Keratinocyte (primary cell): ENCODE measurements at regions not wholly inside any gene's neighbourhood (a gene's known extent, or its start where the extent isn't known, plus 50 kb on each side); places are given as distances from the start of the nearest gene placed in this dataset.

Source experiments
- DNase-seq: peaks from one replicate; pipeline ENCODE4 v3.0.0-alpha.2; 2011; ENCODE audit warnings: low read depth, missing footprints, low spot score
- FAIRE-seq: peaks from 2 replicates; lab custom pipeline; 2011; peaks lifted over from hg19 to GRCh38; lab: Jason Lieb, UNC
- H2AFZ ChIP-seq: 2 replicates; pipeline ENCODE4 v1.6.0; 2012; ENCODE audit warnings: low read length, control low read depth, inconsistent platforms; ENCODE audit not compliant: control insufficient read depth
- H3K27ac ChIP-seq: 2 replicates; pipeline ENCODE4 v1.5.1; 2011; ENCODE audit warnings: low read length; ENCODE audit not compliant: control insufficient read depth, insufficient read depth
- H3K27me3 ChIP-seq: 3 replicates; pipeline ENCODE4 v1.6.0; 2011; ENCODE audit warnings: low read length; ENCODE audit not compliant: control insufficient read depth, insufficient read depth; ENCODE audit errors: extremely low read depth
- H3K36me3 ChIP-seq, 2 experiments: 2 replicates in 1 of 2; 3 replicates in 1 of 2; pipeline ENCODE4 v1.5.1; 2011; ENCODE audit warnings: low read length in 2 of 2, mild to moderate bottlenecking in 1 of 2; ENCODE audit not compliant: control insufficient read depth in 2 of 2, insufficient read depth in 2 of 2; ENCODE audit errors: extremely low read depth in 1 of 2
- H3K4me1 ChIP-seq: 3 replicates; pipeline ENCODE4 v1.5.1; 2011; ENCODE audit warnings: low read length; ENCODE audit not compliant: control insufficient read depth, insufficient read depth; ENCODE audit errors: extremely low read depth
- H3K4me2 ChIP-seq: 3 replicates; pipeline ENCODE4 v1.6.0; 2011; ENCODE audit warnings: low read depth, low read length; ENCODE audit not compliant: control insufficient read depth, insufficient read depth; ENCODE audit errors: extremely low read depth
- H3K4me3 ChIP-seq, 3 experiments: fragments of 200-600 bp in 1 of 3; sonication (generic) in 1 of 3; 2 replicates in 2 of 3; 3 replicates in 1 of 3; pipeline ENCODE4 v1.5.1; 2011 to 2016; ENCODE audit warnings: low read length in 3 of 3, mild to moderate bottlenecking in 3 of 3, control low read depth in 2 of 3, inconsistent platforms in 1 of 3, low read depth in 1 of 3, mixed read lengths in 1 of 3, mixed run types in 1 of 3, moderate library complexity in 1 of 3; ENCODE audit not compliant: control insufficient read depth in 2 of 3, insufficient read depth in 2 of 3; ENCODE audit errors: extremely low read depth in 1 of 3
- H3K79me2 ChIP-seq: 2 replicates; pipeline ENCODE4 v1.6.0; 2012; ENCODE audit warnings: low read length; ENCODE audit not compliant: control insufficient read depth, insufficient read depth
- H3K9ac ChIP-seq: 3 replicates; pipeline ENCODE4 v1.6.0; 2011; ENCODE audit warnings: low read length; ENCODE audit not compliant: control insufficient read depth, insufficient read depth; ENCODE audit errors: extremely low read depth
- H3K9me1 ChIP-seq: 3 replicates; pipeline ENCODE4 v1.6.0; 2011; ENCODE audit warnings: low read length; ENCODE audit not compliant: control insufficient read depth, insufficient read depth; ENCODE audit errors: extremely low read depth
- H3K9me3 ChIP-seq: 2 replicates; pipeline ENCODE4 v1.5.1; 2012; ENCODE audit warnings: low read depth, low read length; ENCODE audit not compliant: control insufficient read depth
- H4K20me1 ChIP-seq: 3 replicates; pipeline ENCODE4 v1.6.0; 2011; ENCODE audit warnings: low read length; ENCODE audit not compliant: control insufficient read depth, insufficient read depth; ENCODE audit errors: extremely low read depth
- CTCF ChIP-seq, 3 experiments: IDR thresholded peaks in 1 of 3; conservative IDR thresholded peaks in 1 of 3; optimal IDR thresholded peaks in 1 of 3; 2 replicates in 2 of 3; 3 replicates in 1 of 3; pipeline versions ENCODE3 to v1.5.1; 2011; ENCODE audit warnings: low read length in 3 of 3, mild to moderate bottlenecking in 3 of 3, moderate library complexity in 2 of 3, control low read depth in 1 of 3, inconsistent platforms in 1 of 3; ENCODE audit not compliant: insufficient read depth in 2 of 3; ENCODE audit errors: extremely low read depth in 1 of 3
- EZH2 ChIP-seq: IDR thresholded peaks from one replicate; pipeline ENCODE4 v1.6.1; 2012; ENCODE audit warnings: inconsistent platforms, mild to moderate bottlenecking, low read length, moderate library complexity
- dilution Hi-C: fragments of 300-500 bp; cut with MboI; formaldehyde crosslinking; loops from one replicate; pipeline ENCODE4 v1.7.0; 2020; ENCODE audit warnings: low sequenced_read_pairs; ENCODE audit not compliant: extremely low pct_ligation_motif_present

GRCh38 chr14:29240066-29240465 lies 473.5 kb downstream of the FOXG1 start:
- Histone ChIP-seq H3K9me1 (no peaks in the 10 kb centered on the region), H3K4me3 (no peak overlapping the region), H3K27ac (no peak overlapping the region), H3K4me1 (no peaks in the 10 kb centered on the region), H3K79me2 (no peaks in the 10 kb centered on the region), H3K4me2 (no peak overlapping the region), H3K9me3 (no peaks in the 10 kb centered on the region), H2AFZ (no peak overlapping the region), H3K36me3 (no peaks in the 10 kb centered on the region), H3K9ac (no peak overlapping the region), H4K20me1 (no peaks in the 10 kb centered on the region), H3K27me3 (no peaks in the 10 kb centered on the region)
- dilution Hi-C loops: no loop called here
- no peak for FAIRE-seq
- TF ChIP-seq CTCF (optimal IDR thresholded peaks at IDR 0.05 in 1 of 3, IDR thresholded peaks at IDR 0.05 in 1 of 3, conservative IDR thresholded peaks at IDR 0.05 in 1 of 3; ENCODE audit: extremely low read depth in 1 of 3, insufficient read depth in 2 of 3, low read length in 3 of 3): no peak
- TF ChIP-seq EZH2: no peak
- no peak for DNase-seq

- H3K9me3 ChIP-seq: no peaks in the 10 kb centered on the region
- TF ChIP-seq CTCF (optimal IDR thresholded peaks at IDR 0.05 in 1 of 3, IDR thresholded peaks at IDR 0.05 in 1 of 3, conservative IDR thresholded peaks at IDR 0.05 in 1 of 3; ENCODE audit: extremely low read depth in 1 of 3, insufficient read depth in 2 of 3, low read length in 3 of 3) (no peak), EZH2 (no peak)
- no peak overlapping the region for H3K27ac ChIP-seq
- no peak overlapping the region for H3K4me2 ChIP-seq
- H3K36me3 ChIP-seq: no peaks in the 10 kb centered on the region
- dilution Hi-C loops: no loop called here
- DNase-seq (no peak), FAIRE-seq (no peak)
- no peaks in the 10 kb centered on the region for H3K4me1 ChIP-seq
- no peak overlapping the region for H3K4me3 ChIP-seq
- H3K9ac ChIP-seq: no peak overlapping the region
- H3K79me2 ChIP-seq: no peaks in the 10 kb centered on the region
- no peaks in the 10 kb centered on the region for H4K20me1 ChIP-seq
- no peak overlapping the region for H2AFZ ChIP-seq
- H3K9me1 ChIP-seq: no peaks in the 10 kb centered on the region
- no peaks in the 10 kb centered on the region for H3K27me3 ChIP-seq
Observed at GRCh38 chr14:29242755-29243754, 476.5 kb downstream of the FOXG1 start.
